Thoracic aorta (tissue), 2 donors: ENCODE measurements at regions not wholly inside any gene's neighbourhood (a gene's known extent, or its start where the extent isn't known, plus 50 kb on each side); places are given as distances from the start of the nearest gene placed in this dataset.

Source experiments
- ATAC-seq: fragments of 150-250 bp; one replicate; pipeline ENCODE4 v1.8.0; 2017; ENCODE audit warnings: low read depth; ENCODE audit not compliant: insufficient number of reproducible peaks, low FRiP score
- DNase-seq: peaks from one replicate; pipeline ENCODE4 v3.0.0-alpha.2; 2020; ENCODE audit warnings: low spot score
- H3K27ac ChIP-seq, 2 donors: fragments of 200-600 bp; sonication (generic); 1 replicate in 1 of 2; 2 replicates in 1 of 2; pipeline ENCODE4 v1.5.1; 2016; ENCODE audit warnings: mild to moderate bottlenecking in 2 of 2, moderate library complexity in 2 of 2
- H3K27me3 ChIP-seq: fragments of 200-600 bp; sonication (generic); replicated peaks from 2 replicates; pipeline ENCODE4 v1.6.0; 2016; ENCODE audit warnings: mild to moderate bottlenecking; ENCODE audit not compliant: insufficient read depth
- H3K36me3 ChIP-seq: fragments of 200-600 bp; sonication (generic); one replicate; pipeline ENCODE4 v1.5.1; 2016
- H3K4me1 ChIP-seq, 2 donors: fragments of 200-600 bp; sonication (generic); 1 replicate in 1 of 2; 2 replicates in 1 of 2; pipeline versions ENCODE4 v1.5.1 to v1.6.0; 2016; ENCODE audit warnings: low read depth in 2 of 2, mild to moderate bottlenecking in 1 of 2; ENCODE audit not compliant: control insufficient read depth in 1 of 2
- H3K4me3 ChIP-seq: fragments of 200-600 bp; sonication (generic); 2 replicates; pipeline ENCODE4 v1.5.1; 2016; ENCODE audit warnings: mild to moderate bottlenecking
- H3K9me3 ChIP-seq: fragments of 200-600 bp; sonication (generic); 2 replicates; pipeline ENCODE4 v1.5.1; 2016
- CTCF ChIP-seq: fragments of 200-600 bp; sonication (generic); IDR thresholded peaks from one replicate; pipeline ENCODE4 v1.5.1; 2019; ENCODE audit warnings: antibody characterized with exemption

GRCh38 chr1:5548266-5548665 lies 444.0 kb downstream of the NPHP4 start:
- no peak for TF ChIP-seq CTCF
- Histone ChIP-seq H3K36me3 (no peaks in the 10 kb centered on the region), H3K4me3 (no peak overlapping the region), H3K27ac (no peak overlapping the region), H3K4me1 (no peaks in the 10 kb centered on the region), H3K27me3 (no peaks in the 10 kb centered on the region), H3K9me3 (no peaks in the 10 kb centered on the region)
- ATAC-seq, result no peak
- DNase-seq, result no peak

- no peak overlapping the region for H3K4me3 ChIP-seq
- H3K27ac ChIP-seq, result no peak overlapping the region
- no peaks in the 10 kb centered on the region for H3K9me3 ChIP-seq
- no peaks in the 10 kb centered on the region for H3K27me3 ChIP-seq
- TF ChIP-seq CTCF, result no peak
- no peaks in the 10 kb centered on the region for H3K4me1 ChIP-seq
- ATAC-seq, result no peak
- H3K36me3 ChIP-seq, result no peaks in the 10 kb centered on the region
- no peak for DNase-seq
Observed at GRCh38 chr1:5543235-5543634, 449.0 kb downstream of the NPHP4 start.

GRCh38 chr1:5532811-5533210 lies 459.4 kb downstream of the NPHP4 start:
- no peak overlapping the region for H3K4me3 ChIP-seq
- DNase-seq, result no peak
- no peaks in the 10 kb centered on the region for H3K36me3 ChIP-seq
- no peaks in the 10 kb centered on the region for H3K4me1 ChIP-seq
- no peak for TF ChIP-seq CTCF
- no peak for ATAC-seq
- no peaks in the 10 kb centered on the region for H3K9me3 ChIP-seq
- H3K27me3 ChIP-seq, result no peaks in the 10 kb centered on the region
- no peak overlapping the region for H3K27ac ChIP-seq

GRCh38 chr1:5526822-5527551 lies 465.2 kb downstream of the NPHP4 start:
- no peaks in the 10 kb centered on the region for H3K36me3 ChIP-seq
- H3K4me3 ChIP-seq, result no peak overlapping the region
- TF ChIP-seq CTCF, result no peak
- no peaks in the 10 kb centered on the region for H3K9me3 ChIP-seq
- ATAC-seq (no peak), DNase-seq (no peak)
- no peaks in the 10 kb centered on the region for H3K27me3 ChIP-seq
- no peak overlapping the region for H3K27ac ChIP-seq
- H3K4me1 ChIP-seq, result no peaks in the 10 kb centered on the region

- Histone ChIP-seq H3K27ac (no peak overlapping the region), H3K4me3 (no peak overlapping the region), H3K4me1 (no peaks in the 10 kb centered on the region), H3K9me3 (no peaks in the 10 kb centered on the region), H3K27me3 (no peaks in the 10 kb centered on the region), H3K36me3 (no peaks in the 10 kb centered on the region)
- TF ChIP-seq CTCF, result no peak
- no peak for DNase-seq
- ATAC-seq, result no peak
Observed at GRCh38 chr1:5526385-5526750, 465.9 kb downstream of the NPHP4 start.
